ENCODE measurements at regions not wholly inside any gene's neighbourhood (a gene's known extent, or its start where the extent isn't known, plus 50 kb on each side); places are given as distances from the start of the nearest gene placed in this dataset.

DNA sequence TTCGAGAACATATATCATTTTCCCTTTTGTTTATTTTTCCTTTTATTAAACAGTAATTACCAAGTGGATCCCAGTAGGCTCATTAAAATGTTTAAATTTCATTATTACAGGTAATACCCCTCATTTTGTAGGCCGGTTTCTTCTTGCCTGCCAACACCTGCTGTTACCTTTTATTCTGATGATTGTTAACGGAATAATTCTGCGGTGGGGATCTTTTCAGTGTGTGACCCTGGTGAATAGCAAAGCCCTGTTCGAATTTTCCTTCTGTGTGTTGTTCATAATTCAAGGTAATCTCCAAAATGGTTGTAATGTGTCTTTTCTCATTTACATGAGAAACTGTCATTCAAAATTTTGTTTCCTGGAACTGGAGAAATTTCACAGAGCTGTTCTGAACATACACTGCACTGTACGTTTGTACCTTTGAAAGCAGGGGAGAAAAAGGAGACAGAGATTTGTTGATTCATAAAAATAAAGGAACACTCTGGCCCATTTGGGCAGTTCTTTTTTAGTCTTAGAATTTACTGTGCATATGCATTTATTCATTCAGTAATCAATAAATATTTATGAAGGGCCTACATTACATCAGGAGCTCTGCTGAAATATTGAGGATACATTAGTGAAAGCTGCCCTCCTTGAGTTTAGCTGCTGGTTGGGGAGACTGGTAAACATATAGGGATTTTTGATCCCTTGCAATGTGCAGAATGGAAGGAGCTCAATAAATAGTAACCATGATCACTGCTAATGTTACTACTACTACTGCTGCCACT, 502.0 kb downstream of the QKI start:
- no peak for DNase-seq (ENCODE audit: low read depth in 2 of 2)

GRCh38 chr6:163915131-163915530, 500.6 kb downstream of the QKI start:
- DNase-seq (ENCODE audit: low read depth in 2 of 2): no peak

- no peak for DNase-seq (ENCODE audit: low read depth in 2 of 2)
These were observed 498.5 kb downstream of the QKI start for GRCh38 chr6:163913045-163913444.

GRCh38 chr6:163906006-163906710, 491.6 kb downstream of the QKI start:
- no peak for DNase-seq (ENCODE audit: low read depth in 2 of 2)

DNA sequence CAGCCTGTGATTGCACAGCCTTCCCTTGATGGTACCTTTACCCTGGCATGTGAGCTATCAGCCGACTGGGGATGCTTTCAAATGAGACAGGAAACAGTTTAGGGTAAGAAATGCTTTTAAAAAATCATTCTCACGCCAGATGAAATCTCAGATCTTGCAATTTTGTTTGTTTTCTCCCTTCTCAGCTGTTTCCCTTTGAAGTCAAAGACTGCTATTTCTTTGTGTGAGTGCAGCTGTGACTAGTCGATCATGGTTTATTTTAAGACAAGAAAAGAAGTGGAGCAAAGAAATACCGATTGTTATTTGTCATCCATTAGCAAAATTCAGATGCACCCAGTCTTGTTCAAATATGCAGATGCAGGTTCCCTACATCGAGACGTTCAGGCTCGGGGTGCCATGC, 489.7 kb downstream of the QKI start:
- no peak for DNase-seq (ENCODE audit: low read depth in 2 of 2)

DNA sequence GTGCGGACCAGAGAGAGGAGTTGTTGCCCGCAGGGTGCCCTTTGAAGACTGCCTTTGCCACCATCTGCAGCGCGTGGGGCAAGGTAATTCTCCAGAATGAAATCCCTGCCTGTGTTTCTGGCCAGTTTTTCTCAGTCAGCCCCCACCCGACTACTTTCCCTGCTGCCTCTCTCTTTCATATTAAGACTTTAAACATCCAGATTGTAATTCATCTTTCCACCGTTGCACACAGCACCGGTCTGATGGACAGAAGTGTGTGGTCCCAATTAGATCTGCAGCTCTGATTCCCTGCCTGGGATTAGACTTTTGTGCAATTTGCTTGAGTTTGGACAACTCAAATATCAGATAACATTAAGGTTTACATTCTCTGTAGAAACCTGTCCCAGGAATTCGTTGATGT, 489.0 kb downstream of the QKI start:
- DNase-seq (ENCODE audit: low read depth in 2 of 2): no peak

- DNase-seq (ENCODE audit: low read depth in 2 of 2): no peak
These were observed 488.5 kb downstream of the QKI start for GRCh38 chr6:163902993-163903392.

GRCh38 chr6:163901681-163902080, 487.2 kb downstream of the QKI start:
- no peak for DNase-seq (ENCODE audit: low read depth in 2 of 2)

DNA sequence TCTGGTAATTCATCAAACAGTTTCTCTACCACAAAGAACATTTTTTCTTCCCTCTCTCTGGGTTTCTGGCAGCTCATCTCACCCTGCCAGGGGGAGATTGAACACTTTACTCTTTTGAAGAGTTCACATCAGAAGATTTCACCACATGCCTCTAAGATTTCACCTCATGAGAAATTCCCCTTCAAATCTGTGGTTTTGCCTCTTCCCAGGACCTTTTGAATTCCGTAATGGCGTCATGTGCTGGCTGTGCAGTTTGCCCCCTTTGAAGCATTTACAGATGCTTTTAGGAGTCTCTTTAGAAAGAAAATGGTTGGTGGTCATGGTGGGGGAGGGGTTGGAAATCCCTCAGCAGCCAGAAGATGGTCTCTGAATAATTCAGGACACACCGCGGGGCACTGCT, 486.1 kb downstream of the QKI start:
- DNase-seq (ENCODE audit: low read depth in 2 of 2): no peak

- no peak for DNase-seq (ENCODE audit: low read depth in 2 of 2)
These were observed 483.2 kb downstream of the QKI start for GRCh38 chr6:163897669-163898068.

GRCh38 chr6:163897030-163897429, 482.5 kb downstream of the QKI start:
- DNase-seq (ENCODE audit: low read depth in 2 of 2): no peak

GRCh38 chr6:163895162-163895561, 480.6 kb downstream of the QKI start:
- no peak for DNase-seq (ENCODE audit: low read depth in 2 of 2)

GRCh38 chr6:163893609-163894189, 479.2 kb downstream of the QKI start:
- DNase-seq (ENCODE audit: low read depth in 2 of 2): no peak

DNA sequence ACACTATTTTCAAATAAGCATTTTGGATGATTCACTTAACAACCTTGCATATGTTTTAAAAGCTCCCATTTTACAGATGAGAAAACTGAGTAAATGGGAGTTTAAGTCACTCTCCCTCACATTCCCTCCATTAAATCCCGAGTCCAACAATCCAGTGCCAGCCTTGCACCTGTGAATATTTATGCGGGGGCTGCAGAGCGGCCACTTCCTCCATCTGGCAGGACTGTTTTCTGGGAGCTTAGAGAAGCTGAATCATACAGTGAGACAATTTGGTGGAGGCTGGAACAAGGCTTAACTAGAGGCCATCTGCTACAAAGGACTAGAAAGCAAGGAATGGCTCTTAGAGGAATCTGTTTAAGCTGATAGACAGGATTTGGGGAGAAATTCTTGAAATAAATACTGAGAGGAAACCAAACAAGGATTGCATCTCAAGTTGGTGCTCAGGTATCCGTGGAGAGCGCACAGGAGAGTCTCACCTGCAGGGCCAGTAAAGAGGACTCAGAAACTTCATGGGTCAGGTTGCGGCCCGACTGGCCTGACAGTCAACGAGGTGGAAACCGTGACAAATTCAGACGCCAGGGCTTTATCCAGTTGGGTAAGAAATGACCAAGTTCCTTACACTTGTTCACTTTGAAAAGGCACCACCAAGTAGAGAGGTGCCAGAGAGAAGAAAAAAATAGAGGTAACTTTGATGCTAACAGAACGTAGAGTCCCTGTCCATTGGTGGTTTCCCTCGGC, 478.5 kb downstream of the QKI start:
- no peak for DNase-seq (ENCODE audit: low read depth in 2 of 2)

DNA sequence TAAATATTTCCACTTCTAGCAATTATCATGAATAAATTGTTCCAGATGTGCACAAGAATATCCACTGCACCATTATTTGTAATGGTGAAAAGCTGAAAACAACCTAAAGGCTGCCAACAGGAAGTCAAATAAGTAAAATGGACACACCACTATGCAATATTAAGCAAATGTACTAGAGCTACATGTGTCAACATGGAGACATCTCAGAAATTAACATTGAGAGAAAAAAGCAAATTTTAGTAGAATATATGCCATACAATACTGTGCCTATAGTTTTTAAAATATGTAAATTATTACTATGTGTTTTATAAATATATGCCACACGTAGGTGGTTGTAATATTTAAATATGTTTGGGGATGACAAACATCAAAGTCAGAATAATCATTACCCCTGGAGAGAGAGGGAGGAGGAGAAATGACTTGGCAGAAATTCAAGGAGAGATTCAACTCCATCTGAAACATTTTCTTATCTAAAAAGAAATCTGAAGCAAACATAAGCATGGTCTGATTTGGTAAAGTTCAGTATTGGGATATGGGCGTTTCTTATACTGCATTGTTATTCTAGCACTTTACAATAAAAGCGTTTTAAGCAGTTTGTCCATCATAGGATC, 475.5 kb downstream of the QKI start:
- no peak for DNase-seq (ENCODE audit: low read depth in 2 of 2)

DNA sequence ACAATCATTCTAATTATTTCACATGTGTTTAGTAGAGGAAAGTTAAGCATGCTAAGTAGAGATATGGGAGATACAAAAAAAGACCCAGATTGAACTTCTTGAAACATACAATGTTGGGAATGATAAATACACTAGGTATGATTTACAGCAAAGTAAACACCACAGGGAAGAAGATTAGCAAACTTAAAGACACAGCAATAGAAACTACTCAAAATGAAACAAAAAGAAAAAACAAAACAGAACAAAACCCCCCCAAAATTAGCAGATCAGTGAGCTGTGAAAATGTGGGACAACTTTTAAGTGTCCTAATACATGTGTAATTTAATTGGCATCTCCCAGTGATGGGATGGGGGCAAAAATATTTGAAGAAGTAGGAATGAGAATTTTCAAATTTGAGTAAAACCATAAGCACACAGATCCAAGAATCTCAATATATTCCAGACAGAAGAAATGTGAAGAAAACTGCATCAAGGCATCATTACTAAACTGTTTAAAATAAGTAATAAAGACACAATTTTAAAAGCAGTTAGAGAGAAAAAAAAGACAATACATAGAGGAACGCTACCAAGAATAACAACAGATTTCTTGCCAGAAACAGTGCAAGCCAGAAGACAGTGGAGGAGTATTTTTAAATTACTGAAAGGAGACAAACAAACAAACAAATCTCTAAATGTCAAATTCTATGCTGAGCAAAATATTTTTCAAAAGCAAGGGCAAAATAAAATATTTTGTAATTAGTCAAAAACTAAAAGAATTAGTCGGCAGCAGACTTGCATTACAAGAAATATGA, 473.7 kb downstream of the QKI start:
- no peak for DNase-seq (ENCODE audit: low read depth in 2 of 2)

GRCh38 chr6:163886428-163886827, 471.9 kb downstream of the QKI start:
- no peak for DNase-seq (ENCODE audit: low read depth in 2 of 2)

GRCh38 chr6:163883984-163884383, 469.5 kb downstream of the QKI start:
- no peak for DNase-seq (ENCODE audit: low read depth in 2 of 2)

DNA sequence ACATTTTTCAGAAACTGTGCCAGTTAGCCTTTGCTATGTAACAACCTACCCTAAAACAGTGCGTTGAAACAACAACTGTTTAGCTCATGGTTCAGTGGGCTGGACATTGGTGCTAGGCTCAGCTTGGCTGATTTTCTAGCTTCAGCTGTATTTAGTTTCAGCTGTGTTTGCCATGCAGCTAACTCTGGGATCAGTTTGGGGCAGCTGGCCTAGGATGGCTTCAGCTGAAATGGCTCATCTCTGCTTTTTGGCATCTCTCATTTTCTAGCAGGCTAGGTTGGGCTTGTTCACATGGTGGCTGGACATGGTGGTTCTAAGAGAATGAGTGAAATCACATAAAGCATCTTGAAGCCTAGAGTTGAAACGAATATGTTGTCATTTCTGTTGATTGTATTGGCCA, 464.2 kb downstream of the QKI start:
- no peak for DNase-seq (ENCODE audit: low read depth in 2 of 2)

GRCh38 chr6:163877877-163878639, 463.5 kb downstream of the QKI start:
- DNase-seq (ENCODE audit: low read depth in 2 of 2): no peak
